ENCODE measurements at regions not wholly inside any gene's neighbourhood (a gene's known extent, or its start where the extent isn't known, plus 50 kb on each side); places are given as distances from the start of the nearest gene placed in this dataset.
"Not testable (repeated sequence)": the region's sequence is repeated elsewhere in the genome, so short reads cannot be mapped to it uniquely, and the experiment has no call there.

DNA sequence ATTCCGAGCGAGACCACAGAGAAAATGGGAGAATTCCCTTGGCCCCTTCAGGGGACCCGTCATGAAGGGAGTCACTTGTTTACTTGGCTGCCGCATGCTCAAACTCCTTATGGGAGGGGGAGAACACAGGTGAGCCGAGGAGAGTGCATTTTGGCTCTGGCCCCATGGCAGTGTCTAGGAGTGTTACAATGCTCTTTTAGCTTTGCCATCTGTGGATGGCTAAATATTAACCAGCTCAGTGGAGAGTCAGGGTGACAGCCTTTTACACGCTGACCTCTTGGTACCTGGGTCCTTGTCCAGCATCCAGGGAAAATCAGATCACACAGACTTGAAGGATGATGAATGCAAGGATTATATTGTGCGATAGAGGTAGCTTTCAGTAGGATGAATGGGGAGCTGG lies 146.4 kb upstream of the ATXN7L3B start:
- DNase-seq (ENCODE audit: low spot score) = no peak

GRCh38 chr12:74393272-74393671 lies 144.4 kb upstream of the ATXN7L3B start:
- no peak for DNase-seq (ENCODE audit: low spot score)

- no peak for DNase-seq (ENCODE audit: low spot score)
These were observed 143.0 kb upstream of the ATXN7L3B start for GRCh38 chr12:74394647-74395046.

- DNase-seq (ENCODE audit: low spot score) = no peak
These were observed 136.6 kb upstream of the ATXN7L3B start for GRCh38 chr12:74401035-74401434.

DNA sequence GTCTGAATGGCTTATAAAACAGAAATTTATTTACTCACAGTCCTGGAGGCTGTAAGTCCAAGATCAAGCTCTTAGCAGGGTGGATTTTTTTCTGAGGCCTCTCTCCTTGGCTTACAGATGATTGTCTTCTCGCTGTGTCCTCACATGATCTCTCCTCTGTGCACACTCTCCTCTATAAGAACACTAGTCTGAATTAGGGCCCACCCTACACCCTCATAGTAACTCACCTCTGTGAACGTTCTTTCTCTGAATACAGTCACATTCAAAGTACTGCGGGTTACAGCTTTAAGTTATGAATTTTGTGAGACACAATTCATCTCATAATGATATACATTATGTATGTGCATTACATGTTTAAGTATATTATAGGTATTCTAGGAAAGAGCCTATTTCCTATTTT lies 135.7 kb upstream of the ATXN7L3B start:
- DNase-seq (ENCODE audit: low spot score) = no peak

GRCh38 chr12:74403221-74403470 lies 134.5 kb upstream of the ATXN7L3B start:
- not testable (repeated sequence) for DNase-seq (ENCODE audit: low spot score)

DNA sequence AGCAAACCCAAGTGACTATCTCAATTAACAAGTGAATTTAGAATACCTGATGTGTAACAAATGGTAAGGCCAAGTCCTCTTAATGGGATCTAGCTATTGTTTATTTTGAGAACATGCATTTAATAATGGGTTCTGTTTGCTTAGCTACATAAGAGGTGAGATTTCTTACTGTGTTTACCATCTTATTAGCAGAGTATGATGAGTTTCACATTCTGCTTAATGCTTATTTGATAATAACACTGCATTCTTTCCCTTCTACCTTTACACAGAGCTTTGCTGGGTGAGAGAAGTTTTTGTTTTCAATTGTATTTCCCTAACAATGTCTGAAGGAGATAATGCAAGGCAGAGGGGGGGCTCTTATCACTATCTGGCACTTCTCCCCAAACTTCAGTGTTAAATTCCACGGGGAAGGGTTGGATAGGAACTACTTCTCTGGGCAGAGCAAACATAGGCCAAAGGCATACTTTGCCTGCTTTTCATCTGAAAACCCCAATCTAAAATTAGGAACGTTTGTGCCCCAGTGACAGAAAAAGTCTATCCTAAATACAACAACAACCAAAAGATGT lies 129.0 kb upstream of the ATXN7L3B start:
- no peak for DNase-seq (ENCODE audit: low spot score)

- no peak for DNase-seq (ENCODE audit: low spot score)
These were observed 124.9 kb upstream of the ATXN7L3B start for GRCh38 chr12:74412606-74413230.

DNA sequence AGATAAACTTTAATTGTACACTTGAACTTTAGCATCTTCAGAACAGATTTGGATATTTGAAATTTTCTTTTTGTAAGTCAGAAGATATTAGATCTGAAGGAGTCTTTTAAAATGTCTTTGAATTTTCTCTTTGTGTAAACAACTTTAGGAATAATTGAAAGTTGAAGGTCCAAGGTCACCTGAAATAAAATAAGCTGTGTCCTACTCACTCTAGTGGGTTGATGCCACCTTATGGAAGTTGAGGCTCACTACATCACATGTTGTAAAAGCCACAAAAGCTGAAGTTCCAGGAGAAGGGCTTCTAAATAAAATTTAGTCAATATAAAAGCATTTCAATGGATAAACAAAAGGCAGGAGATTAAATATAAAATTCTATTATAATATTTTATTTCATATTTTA lies 122.0 kb upstream of the ATXN7L3B start:
- peak; percentile 34 for DNase-seq (ENCODE audit: low spot score)

- DNase-seq (ENCODE audit: low spot score) = no peak
These were observed 119.1 kb upstream of the ATXN7L3B start for GRCh38 chr12:74418573-74418972.

- no peak for DNase-seq (ENCODE audit: low spot score)
These were observed 112.9 kb upstream of the ATXN7L3B start for GRCh38 chr12:74424778-74425177.

- DNase-seq (ENCODE audit: low spot score) = no peak
These were observed 111.5 kb upstream of the ATXN7L3B start for GRCh38 chr12:74426091-74426490.

- no peak for DNase-seq (ENCODE audit: low spot score)
These were observed 108.1 kb upstream of the ATXN7L3B start for GRCh38 chr12:74429535-74429934.

GRCh38 chr12:74431801-74432200 lies 105.8 kb upstream of the ATXN7L3B start:
- no peak for DNase-seq (ENCODE audit: low spot score)

DNA sequence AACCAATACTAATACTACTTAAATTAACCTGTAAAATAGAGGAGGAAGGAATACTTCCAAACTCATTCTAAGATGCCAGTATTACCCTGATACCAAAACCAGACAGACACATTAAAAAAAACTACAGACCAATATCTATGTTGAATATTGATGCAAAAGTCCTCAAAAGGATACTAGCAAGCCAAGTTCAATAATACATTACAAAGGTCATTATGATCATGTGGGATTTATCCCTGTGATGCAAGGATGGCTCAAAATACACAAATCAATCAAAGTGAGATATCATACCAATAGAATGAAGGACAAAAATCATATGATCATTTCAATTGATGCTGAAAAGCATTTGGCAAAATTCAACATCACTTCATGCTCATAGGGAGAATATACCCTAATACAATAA lies 97.2 kb upstream of the ATXN7L3B start:
- no peak for DNase-seq (ENCODE audit: low spot score)

- DNase-seq (ENCODE audit: low spot score) = peak; percentile 17
These were observed 95.8 kb upstream of the ATXN7L3B start for GRCh38 chr12:74441872-74442271.

- DNase-seq (ENCODE audit: low spot score) = no peak
These were observed 91.2 kb upstream of the ATXN7L3B start for GRCh38 chr12:74446466-74446865.

- no peak for DNase-seq (ENCODE audit: low spot score)
These were observed 87.8 kb upstream of the ATXN7L3B start for GRCh38 chr12:74449872-74450271.

GRCh38 chr12:74454109-74454508 lies 83.5 kb upstream of the ATXN7L3B start:
- no peak for DNase-seq (ENCODE audit: low spot score)

DNA sequence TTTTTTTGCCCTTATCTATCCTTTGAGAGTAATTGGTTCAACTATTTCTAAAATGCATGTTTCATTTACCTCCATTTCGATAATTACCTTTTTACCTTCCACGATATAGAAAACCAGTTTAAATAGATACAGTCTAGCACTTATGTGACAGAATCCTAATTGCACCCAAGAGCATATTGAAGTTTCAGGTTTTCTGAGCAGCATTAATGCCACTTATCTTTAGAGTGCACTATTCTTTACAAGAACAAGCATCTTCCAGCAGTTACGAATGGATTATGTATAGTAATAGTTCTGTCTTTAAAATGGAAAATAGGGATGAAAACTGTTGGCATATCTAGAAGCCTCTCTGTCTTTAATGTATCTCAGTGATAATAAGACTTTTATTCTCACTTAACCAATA lies 82.2 kb upstream of the ATXN7L3B start:
- no peak for DNase-seq (ENCODE audit: low spot score)

- no peak for DNase-seq (ENCODE audit: low spot score)
These were observed 81.2 kb upstream of the ATXN7L3B start for GRCh38 chr12:74456431-74456830.

- no peak for DNase-seq (ENCODE audit: low spot score)
These were observed 69.2 kb upstream of the ATXN7L3B start for GRCh38 chr12:74468401-74468800.

DNA sequence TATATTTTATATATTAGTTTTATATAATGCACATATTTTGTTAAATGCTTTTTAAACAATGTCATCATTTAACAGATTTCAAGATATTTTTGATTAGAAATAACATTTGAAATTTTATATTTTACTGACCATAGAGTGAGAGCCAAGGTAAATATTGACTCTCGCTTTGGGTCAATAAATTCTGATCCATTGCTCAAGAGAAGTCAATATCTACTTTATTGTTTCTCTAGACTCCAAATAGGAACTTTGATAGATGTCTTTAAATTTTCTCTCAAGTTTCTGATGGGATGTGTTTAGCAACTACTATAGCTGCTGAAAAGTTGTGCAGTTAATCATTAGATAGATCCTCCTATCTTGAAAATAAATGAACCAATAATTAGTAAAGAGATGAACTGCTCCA lies 61.4 kb upstream of the ATXN7L3B start:
- no peak for DNase-seq (ENCODE audit: low spot score)

DNA sequence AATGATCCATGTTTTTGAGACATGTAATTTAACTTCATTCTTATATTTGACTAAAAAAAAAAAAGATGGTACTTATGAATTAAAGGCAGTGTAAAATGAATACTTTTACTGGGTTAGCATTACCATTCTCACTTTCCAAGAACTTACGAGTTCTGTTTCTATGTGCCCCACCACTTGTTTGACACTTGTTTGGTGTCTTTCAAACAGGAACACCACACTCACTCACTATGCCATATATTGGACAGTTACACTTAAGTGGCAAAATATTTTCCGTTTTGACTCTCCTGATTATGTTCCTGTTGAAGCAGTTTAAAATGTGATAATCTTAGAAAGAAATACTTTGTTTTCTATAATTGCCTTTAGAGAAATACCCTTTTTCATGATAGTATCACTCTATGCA lies 56.6 kb upstream of the ATXN7L3B start:
- no peak for DNase-seq (ENCODE audit: low spot score)

- DNase-seq (ENCODE audit: low spot score) = no peak
These were observed 55.5 kb upstream of the ATXN7L3B start for GRCh38 chr12:74482115-74482514.

All from D341Med (cell line).